Loucy (cell line): ENCODE measurements at regions not wholly inside any gene's neighbourhood (a gene's known extent, or its start where the extent isn't known, plus 50 kb on each side); places are given as distances from the start of the nearest gene placed in this dataset.

Source experiments
- EZH2phosphoT487 ChIP-seq: fragments of 200-600 bp; IDR thresholded peaks from 2 replicates; pipeline ENCODE4 v1.6.1; 2018; ENCODE audit warnings: antibody characterized with exemption, mild to moderate bottlenecking, moderate library complexity, borderline replicate concordance
- TF ChIP-seq, protein P1 (sequence below): fragments of 200-600 bp; sonication (generic); conservative IDR thresholded peaks from 2 replicates; pipeline ENCODE4 v1.5.1; 2014; ENCODE audit warnings: mild to moderate bottlenecking, antibody characterized with exemption, low read length

- TF ChIP-seq, protein P1, sequence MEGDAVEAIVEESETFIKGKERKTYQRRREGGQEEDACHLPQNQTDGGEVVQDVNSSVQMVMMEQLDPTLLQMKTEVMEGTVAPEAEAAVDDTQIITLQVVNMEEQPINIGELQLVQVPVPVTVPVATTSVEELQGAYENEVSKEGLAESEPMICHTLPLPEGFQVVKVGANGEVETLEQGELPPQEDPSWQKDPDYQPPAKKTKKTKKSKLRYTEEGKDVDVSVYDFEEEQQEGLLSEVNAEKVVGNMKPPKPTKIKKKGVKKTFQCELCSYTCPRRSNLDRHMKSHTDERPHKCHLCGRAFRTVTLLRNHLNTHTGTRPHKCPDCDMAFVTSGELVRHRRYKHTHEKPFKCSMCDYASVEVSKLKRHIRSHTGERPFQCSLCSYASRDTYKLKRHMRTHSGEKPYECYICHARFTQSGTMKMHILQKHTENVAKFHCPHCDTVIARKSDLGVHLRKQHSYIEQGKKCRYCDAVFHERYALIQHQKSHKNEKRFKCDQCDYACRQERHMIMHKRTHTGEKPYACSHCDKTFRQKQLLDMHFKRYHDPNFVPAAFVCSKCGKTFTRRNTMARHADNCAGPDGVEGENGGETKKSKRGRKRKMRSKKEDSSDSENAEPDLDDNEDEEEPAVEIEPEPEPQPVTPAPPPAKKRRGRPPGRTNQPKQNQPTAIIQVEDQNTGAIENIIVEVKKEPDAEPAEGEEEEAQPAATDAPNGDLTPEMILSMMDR = no peak
- TF ChIP-seq EZH2phosphoT487 = no peak
Measured at GRCh38 chr2:138364554-138365162, 136.9 kb upstream of the SPOPL start.
